Sigmoid colon (tissue), 3 donors: ENCODE measurements at regions not wholly inside any gene's neighbourhood (a gene's known extent, or its start where the extent isn't known, plus 50 kb on each side); places are given as distances from the start of the nearest gene placed in this dataset.

Source experiments
- POLR2A ChIP-seq, 2 donors: fragments of 450-650 bp; IDR thresholded peaks; one replicate each; pipeline ENCODE4 v1.6.1; 2016; ENCODE audit warnings: antibody characterized with exemption in 2 of 2, mild to moderate bottlenecking in 2 of 2, moderate library complexity in 2 of 2
- TF ChIP-seq, protein P1 (sequence below), 4 experiments: fragments of 450-650 bp in 3 of 4; fragments of 200-600 bp in 1 of 4; IDR thresholded peaks; one replicate each; pipeline ENCODE4 v1.5.1; 2016 to 2019; ENCODE audit warnings: antibody characterized with exemption in 4 of 4, mild to moderate bottlenecking in 3 of 4, moderate library complexity in 2 of 4

DNA sequence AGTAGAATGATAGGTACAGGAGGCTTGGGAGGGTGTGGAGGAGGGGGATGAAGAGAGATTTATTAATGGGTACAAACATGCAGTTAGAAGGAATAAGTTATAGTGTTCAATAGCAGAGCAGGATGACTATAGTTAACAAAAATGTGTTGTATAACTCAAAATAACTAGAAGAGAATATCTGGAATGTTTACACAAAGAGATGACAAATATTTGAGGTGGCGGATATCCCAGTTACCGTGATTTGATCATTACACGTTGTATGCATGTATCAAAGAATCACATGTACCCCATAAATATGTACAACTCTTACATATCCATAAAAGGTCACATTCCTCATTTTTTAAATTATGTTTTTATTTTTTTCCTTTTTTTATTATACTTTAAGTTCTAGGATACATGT, 456.6 kb downstream of the MAGEB5 start:
- TF ChIP-seq, protein P1, sequence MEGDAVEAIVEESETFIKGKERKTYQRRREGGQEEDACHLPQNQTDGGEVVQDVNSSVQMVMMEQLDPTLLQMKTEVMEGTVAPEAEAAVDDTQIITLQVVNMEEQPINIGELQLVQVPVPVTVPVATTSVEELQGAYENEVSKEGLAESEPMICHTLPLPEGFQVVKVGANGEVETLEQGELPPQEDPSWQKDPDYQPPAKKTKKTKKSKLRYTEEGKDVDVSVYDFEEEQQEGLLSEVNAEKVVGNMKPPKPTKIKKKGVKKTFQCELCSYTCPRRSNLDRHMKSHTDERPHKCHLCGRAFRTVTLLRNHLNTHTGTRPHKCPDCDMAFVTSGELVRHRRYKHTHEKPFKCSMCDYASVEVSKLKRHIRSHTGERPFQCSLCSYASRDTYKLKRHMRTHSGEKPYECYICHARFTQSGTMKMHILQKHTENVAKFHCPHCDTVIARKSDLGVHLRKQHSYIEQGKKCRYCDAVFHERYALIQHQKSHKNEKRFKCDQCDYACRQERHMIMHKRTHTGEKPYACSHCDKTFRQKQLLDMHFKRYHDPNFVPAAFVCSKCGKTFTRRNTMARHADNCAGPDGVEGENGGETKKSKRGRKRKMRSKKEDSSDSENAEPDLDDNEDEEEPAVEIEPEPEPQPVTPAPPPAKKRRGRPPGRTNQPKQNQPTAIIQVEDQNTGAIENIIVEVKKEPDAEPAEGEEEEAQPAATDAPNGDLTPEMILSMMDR (IDR thresholded peaks at IDR 0.05): no peak
- TF ChIP-seq POLR2A (IDR thresholded peaks at IDR 0.05): no peak
